ENCODE measurements at regions not wholly inside any gene's neighbourhood (a gene's known extent, or its start where the extent isn't known, plus 50 kb on each side); places are given as distances from the start of the nearest gene placed in this dataset.

DNA sequence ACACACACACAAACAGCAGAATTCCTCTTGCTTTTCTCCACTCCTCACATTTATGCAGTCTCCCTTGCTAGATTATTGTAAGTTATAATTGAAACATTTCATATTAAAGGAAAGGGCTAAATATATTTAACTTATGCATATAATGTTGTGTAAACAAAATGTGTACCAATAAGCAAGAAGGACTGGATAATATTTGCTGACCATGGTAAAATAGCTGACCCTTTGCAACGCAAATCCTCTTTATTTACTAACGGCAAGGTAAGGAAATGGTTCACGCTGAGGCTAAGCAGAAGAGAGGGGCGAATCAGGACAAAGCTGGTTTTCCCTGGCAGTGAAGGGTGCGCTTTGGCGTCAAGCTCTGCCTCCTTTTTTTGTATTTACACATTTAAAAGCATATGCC, 154.2 kb upstream of the IRX4 start (continued):
- TF ChIP-seq, protein P1, sequence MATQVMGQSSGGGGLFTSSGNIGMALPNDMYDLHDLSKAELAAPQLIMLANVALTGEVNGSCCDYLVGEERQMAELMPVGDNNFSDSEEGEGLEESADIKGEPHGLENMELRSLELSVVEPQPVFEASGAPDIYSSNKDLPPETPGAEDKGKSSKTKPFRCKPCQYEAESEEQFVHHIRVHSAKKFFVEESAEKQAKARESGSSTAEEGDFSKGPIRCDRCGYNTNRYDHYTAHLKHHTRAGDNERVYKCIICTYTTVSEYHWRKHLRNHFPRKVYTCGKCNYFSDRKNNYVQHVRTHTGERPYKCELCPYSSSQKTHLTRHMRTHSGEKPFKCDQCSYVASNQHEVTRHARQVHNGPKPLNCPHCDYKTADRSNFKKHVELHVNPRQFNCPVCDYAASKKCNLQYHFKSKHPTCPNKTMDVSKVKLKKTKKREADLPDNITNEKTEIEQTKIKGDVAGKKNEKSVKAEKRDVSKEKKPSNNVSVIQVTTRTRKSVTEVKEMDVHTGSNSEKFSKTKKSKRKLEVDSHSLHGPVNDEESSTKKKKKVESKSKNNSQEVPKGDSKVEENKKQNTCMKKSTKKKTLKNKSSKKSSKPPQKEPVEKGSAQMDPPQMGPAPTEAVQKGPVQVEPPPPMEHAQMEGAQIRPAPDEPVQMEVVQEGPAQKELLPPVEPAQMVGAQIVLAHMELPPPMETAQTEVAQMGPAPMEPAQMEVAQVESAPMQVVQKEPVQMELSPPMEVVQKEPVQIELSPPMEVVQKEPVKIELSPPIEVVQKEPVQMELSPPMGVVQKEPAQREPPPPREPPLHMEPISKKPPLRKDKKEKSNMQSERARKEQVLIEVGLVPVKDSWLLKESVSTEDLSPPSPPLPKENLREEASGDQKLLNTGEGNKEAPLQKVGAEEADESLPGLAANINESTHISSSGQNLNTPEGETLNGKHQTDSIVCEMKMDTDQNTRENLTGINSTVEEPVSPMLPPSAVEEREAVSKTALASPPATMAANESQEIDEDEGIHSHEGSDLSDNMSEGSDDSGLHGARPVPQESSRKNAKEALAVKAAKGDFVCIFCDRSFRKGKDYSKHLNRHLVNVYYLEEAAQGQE (IDR thresholded peaks at IDR 0.05; ENCODE audit: unreplicated experiment) = no peak
- TF ChIP-seq, protein P2, sequence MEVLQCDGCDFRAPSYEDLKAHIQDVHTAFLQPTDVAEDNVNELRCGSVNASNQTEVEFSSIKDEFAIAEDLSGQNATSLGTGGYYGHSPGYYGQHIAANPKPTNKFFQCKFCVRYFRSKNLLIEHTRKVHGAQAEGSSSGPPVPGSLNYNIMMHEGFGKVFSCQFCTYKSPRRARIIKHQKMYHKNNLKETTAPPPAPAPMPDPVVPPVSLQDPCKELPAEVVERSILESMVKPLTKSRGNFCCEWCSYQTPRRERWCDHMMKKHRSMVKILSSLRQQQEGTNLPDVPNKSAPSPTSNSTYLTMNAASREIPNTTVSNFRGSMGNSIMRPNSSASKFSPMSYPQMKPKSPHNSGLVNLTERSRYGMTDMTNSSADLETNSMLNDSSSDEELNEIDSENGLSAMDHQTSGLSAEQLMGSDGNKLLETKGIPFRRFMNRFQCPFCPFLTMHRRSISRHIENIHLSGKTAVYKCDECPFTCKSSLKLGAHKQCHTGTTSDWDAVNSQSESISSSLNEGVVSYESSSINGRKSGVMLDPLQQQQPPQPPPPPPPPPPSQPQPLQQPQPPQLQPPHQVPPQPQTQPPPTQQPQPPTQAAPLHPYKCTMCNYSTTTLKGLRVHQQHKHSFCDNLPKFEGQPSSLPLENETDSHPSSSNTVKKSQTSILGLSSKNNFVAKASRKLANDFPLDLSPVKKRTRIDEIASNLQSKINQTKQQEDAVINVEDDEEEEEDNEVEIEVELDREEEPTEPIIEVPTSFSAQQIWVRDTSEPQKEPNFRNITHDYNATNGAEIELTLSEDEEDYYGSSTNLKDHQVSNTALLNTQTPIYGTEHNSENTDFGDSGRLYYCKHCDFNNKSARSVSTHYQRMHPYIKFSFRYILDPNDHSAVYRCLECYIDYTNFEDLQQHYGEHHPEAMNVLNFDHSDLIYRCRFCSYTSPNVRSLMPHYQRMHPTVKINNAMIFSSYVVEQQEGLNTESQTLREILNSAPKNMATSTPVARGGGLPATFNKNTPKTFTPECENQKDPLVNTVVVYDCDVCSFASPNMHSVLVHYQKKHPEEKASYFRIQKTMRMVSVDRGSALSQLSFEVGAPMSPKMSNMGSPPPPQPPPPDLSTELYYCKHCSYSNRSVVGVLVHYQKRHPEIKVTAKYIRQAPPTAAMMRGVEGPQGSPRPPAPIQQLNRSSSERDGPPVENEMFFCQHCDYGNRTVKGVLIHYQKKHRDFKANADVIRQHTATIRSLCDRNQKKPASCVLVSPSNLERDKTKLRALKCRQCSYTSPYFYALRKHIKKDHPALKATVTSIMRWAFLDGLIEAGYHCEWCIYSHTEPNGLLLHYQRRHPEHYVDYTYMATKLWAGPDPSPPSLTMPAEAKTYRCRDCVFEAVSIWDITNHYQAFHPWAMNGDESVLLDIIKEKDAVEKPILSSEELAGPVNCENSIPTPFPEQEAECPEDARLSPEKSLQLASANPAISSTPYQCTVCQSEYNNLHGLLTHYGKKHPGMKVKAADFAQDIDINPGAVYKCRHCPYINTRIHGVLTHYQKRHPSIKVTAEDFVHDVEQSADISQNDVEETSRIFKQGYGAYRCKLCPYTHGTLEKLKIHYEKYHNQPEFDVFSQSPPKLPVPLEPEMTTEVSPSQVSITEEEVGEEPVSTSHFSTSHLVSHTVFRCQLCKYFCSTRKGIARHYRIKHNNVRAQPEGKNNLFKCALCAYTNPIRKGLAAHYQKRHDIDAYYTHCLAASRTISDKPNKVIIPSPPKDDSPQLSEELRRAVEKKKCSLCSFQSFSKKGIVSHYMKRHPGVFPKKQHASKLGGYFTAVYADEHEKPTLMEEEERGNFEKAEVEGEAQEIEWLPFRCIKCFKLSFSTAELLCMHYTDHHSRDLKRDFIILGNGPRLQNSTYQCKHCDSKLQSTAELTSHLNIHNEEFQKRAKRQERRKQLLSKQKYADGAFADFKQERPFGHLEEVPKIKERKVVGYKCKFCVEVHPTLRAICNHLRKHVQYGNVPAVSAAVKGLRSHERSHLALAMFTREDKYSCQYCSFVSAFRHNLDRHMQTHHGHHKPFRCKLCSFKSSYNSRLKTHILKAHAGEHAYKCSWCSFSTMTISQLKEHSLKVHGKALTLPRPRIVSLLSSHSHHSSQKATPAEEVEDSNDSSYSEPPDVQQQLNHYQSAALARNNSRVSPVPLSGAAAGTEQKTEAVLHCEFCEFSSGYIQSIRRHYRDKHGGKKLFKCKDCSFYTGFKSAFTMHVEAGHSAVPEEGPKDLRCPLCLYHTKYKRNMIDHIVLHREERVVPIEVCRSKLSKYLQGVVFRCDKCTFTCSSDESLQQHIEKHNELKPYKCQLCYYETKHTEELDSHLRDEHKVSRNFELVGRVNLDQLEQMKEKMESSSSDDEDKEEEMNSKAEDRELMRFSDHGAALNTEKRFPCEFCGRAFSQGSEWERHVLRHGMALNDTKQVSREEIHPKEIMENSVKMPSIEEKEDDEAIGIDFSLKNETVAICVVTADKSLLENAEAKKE (CRISPR knock-in tag; IDR thresholded peaks at IDR 0.05) = no peak
- TF ChIP-seq NANOG (IDR thresholded peaks at IDR 0.05; ENCODE audit: borderline replicate concordance) = no peak

DNA sequence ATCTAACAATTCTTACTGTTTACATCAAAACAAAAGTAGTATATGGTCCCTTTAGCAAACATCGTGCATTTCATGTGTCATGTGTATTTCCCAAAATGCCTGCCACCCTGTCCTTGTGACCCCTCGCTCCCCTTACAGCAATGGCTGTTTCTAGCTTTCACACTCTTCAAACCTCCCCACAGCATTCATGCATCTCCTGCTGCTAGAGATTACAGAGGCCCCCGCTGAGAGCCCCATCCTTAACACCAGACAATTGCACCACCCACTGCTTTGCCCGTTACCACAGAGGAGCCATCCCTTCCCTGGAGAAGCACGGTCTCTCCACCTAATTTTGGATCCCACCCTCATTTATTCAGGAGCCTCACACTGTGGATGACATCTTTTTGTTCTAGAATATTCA, 149.7 kb upstream of the IRX4 start:
- Mint-ChIP-seq H3K4me3 (no peak overlapping the region), H3K9me3 (0 out of 3 replicates have a peak, but pooled peaks cover 7% of the 10 kb centered on the region), H3K4me1 (peaks cover 5% of the 10 kb centered on the region), H3K27ac (no peak overlapping the region), H3K36me3 (ENCODE audit: low read depth) (no peaks in the 10 kb centered on the region), H3K27me3 (ENCODE audit: insufficient read depth, low read depth, poor library complexity) (peaks cover 5% of the 10 kb centered on the region)
- Histone ChIP-seq H3K27me3 (ENCODE audit: insufficient read depth) (no peaks in the 10 kb centered on the region), H3K79me2 (replicated peaks; ENCODE audit: insufficient read depth) (no peaks in the 10 kb centered on the region), H3K4me2 (no peak overlapping the region), H3K27ac (ENCODE audit: low read depth) (no peak overlapping the region), H3F3A (replicated peaks; ENCODE audit: low read depth) (no peaks in the 10 kb centered on the region), H3K4me3 (no peak overlapping the region), H3K36me3 (ENCODE audit: insufficient read depth) (no peaks in the 10 kb centered on the region), H3K4me1 (ENCODE audit: insufficient read depth) (no peaks in the 10 kb centered on the region), H3K9me2 (ENCODE audit: insufficient read depth) (no peaks in the 10 kb centered on the region), H2AFZ (no peak overlapping the region), H4K20me1 (replicated peaks; ENCODE audit: insufficient read depth) (no peaks in the 10 kb centered on the region)
- ATAC-seq (peak; percentile 56), DNase-seq (ENCODE audit: low spot score) (no peak)
- TF ChIP-seq ZNF331 (CRISPR knock-in tag; IDR thresholded peaks at IDR 0.05; ENCODE audit: low read depth) (no peak), STAT1 (IDR thresholded peaks at IDR 0.05; ENCODE audit: unreplicated experiment) (no peak), ZNF114 (CRISPR knock-in tag; IDR thresholded peaks at IDR 0.05) (no peak)
- TF ChIP-seq, protein P2 (CRISPR knock-in tag; IDR thresholded peaks at IDR 0.05) = no peak

Measured in GM23338 (cell line).